ENCODE measurements at regions not wholly inside any gene's neighbourhood (a gene's known extent, or its start where the extent isn't known, plus 50 kb on each side); places are given as distances from the start of the nearest gene placed in this dataset.

- no peaks in the 10 kb centered on the region for H3K36me3 ChIP-seq
- H3K27ac ChIP-seq: no peak overlapping the region
- peak; percentile 83 for DNase-seq
- peak; percentile 94 for ATAC-seq
- H3K4me1 ChIP-seq: no peaks in the 10 kb centered on the region
- H3K4me3 ChIP-seq: no peak overlapping the region
- no peak for TF ChIP-seq CTCF (IDR thresholded peaks at IDR 0.05)
- intact Hi-C loops (cut with DNase I): no loop called here
- H3K9me3 ChIP-seq: no peaks in the 10 kb centered on the region
- no peaks in the 10 kb centered on the region for H3K27me3 ChIP-seq
Observed at GRCh38 chr1:106879538-106879937, 176.9 kb upstream of the PRMT6 start.

- intact Hi-C loops (cut with DNase I): no loop called here
- Histone ChIP-seq H3K4me3 (no peak overlapping the region), H3K9me3 (no peaks in the 10 kb centered on the region), H3K27me3 (no peaks in the 10 kb centered on the region), H3K27ac (no peak overlapping the region), H3K36me3 (no peaks in the 10 kb centered on the region), H3K4me1 (no peaks in the 10 kb centered on the region)
- no peak for TF ChIP-seq CTCF (IDR thresholded peaks at IDR 0.05)
- ATAC-seq (peak; percentile 19), DNase-seq (no peak)
Observed at GRCh38 chr1:106880226-106880625, 176.2 kb upstream of the PRMT6 start.

GRCh38 chr1:106883208-106883607, 173.3 kb upstream of the PRMT6 start:
- ATAC-seq (no peak), DNase-seq (no peak)
- Histone ChIP-seq H3K27me3 (no peaks in the 10 kb centered on the region), H3K9me3 (no peaks in the 10 kb centered on the region), H3K4me1 (no peaks in the 10 kb centered on the region), H3K4me3 (no peak overlapping the region), H3K36me3 (no peaks in the 10 kb centered on the region), H3K27ac (no peak overlapping the region)
- intact Hi-C loops (cut with DNase I): no loop called here
- TF ChIP-seq CTCF (IDR thresholded peaks at IDR 0.05): no peak

GRCh38 chr1:106889059-106889458, 167.4 kb upstream of the PRMT6 start:
- H3K4me1 ChIP-seq: no peaks in the 10 kb centered on the region
- no peak overlapping the region for H3K27ac ChIP-seq
- no peak for TF ChIP-seq CTCF (IDR thresholded peaks at IDR 0.05)
- H3K4me3 ChIP-seq: no peak overlapping the region
- intact Hi-C loops (cut with DNase I): no loop called here
- ATAC-seq (no peak), DNase-seq (no peak)
- H3K9me3 ChIP-seq: no peaks in the 10 kb centered on the region
- no peaks in the 10 kb centered on the region for H3K27me3 ChIP-seq
- no peaks in the 10 kb centered on the region for H3K36me3 ChIP-seq

- no peak overlapping the region for H3K4me3 ChIP-seq
- H3K4me1 ChIP-seq: no peaks in the 10 kb centered on the region
- H3K27ac ChIP-seq: no peak overlapping the region
- no peaks in the 10 kb centered on the region for H3K36me3 ChIP-seq
- intact Hi-C loops (cut with DNase I): no loop called here
- DNase-seq: no peak
- no peak for ATAC-seq
- TF ChIP-seq CTCF (IDR thresholded peaks at IDR 0.05): no peak
- H3K27me3 ChIP-seq: no peaks in the 10 kb centered on the region
- H3K9me3 ChIP-seq: no peaks in the 10 kb centered on the region
Observed at GRCh38 chr1:106889583-106889982, 166.9 kb upstream of the PRMT6 start.

- DNase-seq: no peak
- Histone ChIP-seq H3K9me3 (no peaks in the 10 kb centered on the region), H3K36me3 (no peaks in the 10 kb centered on the region), H3K4me3 (no peak overlapping the region), H3K4me1 (no peaks in the 10 kb centered on the region), H3K27me3 (no peaks in the 10 kb centered on the region), H3K27ac (no peak overlapping the region)
- TF ChIP-seq CTCF (IDR thresholded peaks at IDR 0.05): no peak
- intact Hi-C loops (cut with DNase I): no loop called here
- no peak for ATAC-seq
Observed at GRCh38 chr1:106897976-106898375, 158.5 kb upstream of the PRMT6 start.

All from upper lobe of right lung (tissue), 1 donor.